ENCODE measurements at regions not wholly inside any gene's neighbourhood (a gene's known extent, or its start where the extent isn't known, plus 50 kb on each side); places are given as distances from the start of the nearest gene placed in this dataset.
A peak's percentile ranks its signal among the peaks of the same experiment; 100 is the strongest.

GRCh38 chr4:129344058-129344457, 248.1 kb downstream of the C4orf33 start:
- Histone ChIP-seq H3K9me3 (no peaks in the 10 kb centered on the region), H3K36me3 (no peaks in the 10 kb centered on the region), H3K27me3 (no peaks in the 10 kb centered on the region), H3K4me1 (peaks cover 0 to 20% (median 0%) of the 10 kb centered on the region in 3 donors), H3K4me3 (no peak overlapping the region), H3K27ac (no peak overlapping the region)
- WGBS, 2 donors = 27 to 30% methylated on average over 11 of the region's 11 CpGs
- intact Hi-C loops (cut with DNase I) = no loop called here
- no peak for DNase-seq
- TF ChIP-seq POLR2A (IDR thresholded peaks at IDR 0.05) (no peak), CTCF (IDR thresholded peaks at IDR 0.05) (peak in 5 of 6 experiments; percentile 37 to 63 (median 49))

GRCh38 chr4:129345609-129346008, 249.7 kb downstream of the C4orf33 start:
- no peak overlapping the region for H3K27ac ChIP-seq
- intact Hi-C loops (cut with DNase I) = no loop called here
- 85 to 92% methylated on average over 2 to 4 of the region's 4 CpGs for WGBS, 2 donors
- H3K4me3 ChIP-seq = no peak overlapping the region
- no peaks in the 10 kb centered on the region for H3K36me3 ChIP-seq
- peaks cover 0 to 24% (median 0%) of the 10 kb centered on the region in 3 donors for H3K4me1 ChIP-seq
- no peaks in the 10 kb centered on the region for H3K27me3 ChIP-seq
- no peaks in the 10 kb centered on the region for H3K9me3 ChIP-seq
- DNase-seq = no peak
- no peak for TF ChIP-seq CTCF (IDR thresholded peaks at IDR 0.05)
- no peak for TF ChIP-seq POLR2A (IDR thresholded peaks at IDR 0.05)

- no peaks in the 10 kb centered on the region for H3K36me3 ChIP-seq
- TF ChIP-seq CTCF (IDR thresholded peaks at IDR 0.05) (no peak), POLR2A (IDR thresholded peaks at IDR 0.05) (no peak)
- no peak for DNase-seq
- peaks cover 0 to 29% (median 0%) of the 10 kb centered on the region in 3 donors for H3K4me1 ChIP-seq
- WGBS, 2 donors = 71 to 88% methylated on average over 5 of the region's 5 CpGs
- H3K4me3 ChIP-seq = no peak overlapping the region
- intact Hi-C loops (cut with DNase I) = no loop called here
- no peaks in the 10 kb centered on the region for H3K9me3 ChIP-seq
- no peaks in the 10 kb centered on the region for H3K27me3 ChIP-seq
- no peak overlapping the region for H3K27ac ChIP-seq
Measured at GRCh38 chr4:129346036-129346435, 250.1 kb downstream of the C4orf33 start.

GRCh38 chr4:129346734-129347133, 250.8 kb downstream of the C4orf33 start:
- intact Hi-C loops (cut with DNase I) = no loop called here
- no peak overlapping the region for H3K27ac ChIP-seq
- H3K9me3 ChIP-seq = no peaks in the 10 kb centered on the region
- H3K4me1 ChIP-seq = peaks cover 0 to 29% (median 0%) of the 10 kb centered on the region in 3 donors
- TF ChIP-seq CTCF (IDR thresholded peaks at IDR 0.05) (no peak), POLR2A (IDR thresholded peaks at IDR 0.05) (no peak)
- H3K36me3 ChIP-seq = no peaks in the 10 kb centered on the region
- WGBS, 2 donors = 64 to 74% methylated on average over 3 of the region's 3 CpGs
- H3K27me3 ChIP-seq = no peaks in the 10 kb centered on the region
- H3K4me3 ChIP-seq = no peak overlapping the region
- no peak for DNase-seq

GRCh38 chr4:129350834-129351721, 255.1 kb downstream of the C4orf33 start:
- H3K4me1 ChIP-seq = peaks cover 0 to 9% (median 0%) of the 10 kb centered on the region in 3 donors
- no peak overlapping the region for H3K27ac ChIP-seq
- no peaks in the 10 kb centered on the region for H3K36me3 ChIP-seq
- TF ChIP-seq POLR2A (IDR thresholded peaks at IDR 0.05) (no peak), CTCF (IDR thresholded peaks at IDR 0.05) (no peak)
- H3K27me3 ChIP-seq = no peaks in the 10 kb centered on the region
- 65 to 71% methylated on average over 8 of the region's 8 CpGs for WGBS, 2 donors
- H3K9me3 ChIP-seq = no peaks in the 10 kb centered on the region
- no peak for DNase-seq
- H3K4me3 ChIP-seq = no peak overlapping the region
- intact Hi-C loops (cut with DNase I) = no loop called here
